OCI-LY3 (cell line): ENCODE measurements at regions not wholly inside any gene's neighbourhood (a gene's known extent, or its start where the extent isn't known, plus 50 kb on each side); places are given as distances from the start of the nearest gene placed in this dataset.

ENCODE experiments used
- H2AFZ ChIP-seq: fragments of 200-600, 300-600 bp; shearing (Covaris generic); 2 replicates; pipeline ENCODE4 v1.6.0; 2014; ENCODE audit warnings: antibody characterized with exemption, low read depth, low read length
- H3K27ac ChIP-seq: fragments of 200-600, 300-600 bp; sonication (generic); 2 replicates; pipeline ENCODE4 v1.5.1; 2014; ENCODE audit warnings: mild to moderate bottlenecking, low read length, moderate library complexity, mixed read lengths
- H3K27me3 ChIP-seq: fragments of 200-600, 300-600 bp; sonication (generic); 2 replicates; pipeline ENCODE4 v1.6.1; 2014; ENCODE audit warnings: low read depth, low read length, mixed read lengths
- H3K36me3 ChIP-seq: fragments of 200-600, 300-600 bp; sonication (generic); replicated peaks from 2 replicates; pipeline ENCODE3; 2014; ENCODE audit warnings: low read depth, low read length, mixed read lengths
- H3K4me1 ChIP-seq: fragments of 300-600, 200-600 bp; sonication (generic); 2 replicates; pipeline ENCODE4 v1.6.1; 2014; ENCODE audit warnings: low read length, mixed read lengths
- H3K4me2 ChIP-seq: fragments of 200-600, 300-600 bp; sonication (generic); 2 replicates; pipeline ENCODE4 v1.6.1; 2014; ENCODE audit warnings: low read length, mixed read lengths
- H3K4me3 ChIP-seq: fragments of 300-600, 200-600 bp; sonication (generic); 2 replicates; pipeline ENCODE4 v1.5.1; 2014; ENCODE audit warnings: antibody characterized with exemption, mild to moderate bottlenecking, low read length, moderate library complexity
- H3K79me2 ChIP-seq: fragments of 300-600, 200-600 bp; shearing (Covaris generic); 2 replicates; pipeline ENCODE4 v1.6.1; 2014; ENCODE audit warnings: mild to moderate bottlenecking, low read length, mixed read lengths
- H3K9ac ChIP-seq: fragments of 300-600, 200-600 bp; shearing (Covaris generic); 2 replicates; pipeline ENCODE4 v1.6.0; 2014; ENCODE audit warnings: mild to moderate bottlenecking, low read length, moderate library complexity
- H3K9me3 ChIP-seq: fragments of 200-600, 300-600 bp; shearing (Covaris generic); 2 replicates; pipeline ENCODE4 v1.6.1; 2014; ENCODE audit warnings: low read length, mixed read lengths; ENCODE audit not compliant: insufficient read depth
- H4K20me1 ChIP-seq: fragments of 200-600, 300-600 bp; sonication (generic); 2 replicates; pipeline ENCODE4 v1.6.1; 2016; ENCODE audit warnings: low read length, mixed read lengths; ENCODE audit not compliant: insufficient read depth
- EZH2phosphoT487 ChIP-seq: fragments of 200-600 bp; shearing (Covaris generic); IDR thresholded peaks from 2 replicates; pipeline ENCODE4 v1.6.1; 2018; ENCODE audit warnings: antibody characterized with exemption, mixed run types, low read depth
- TF ChIP-seq, protein P1 (sequence below): fragments of 200-600, 300-600 bp; sonication (generic); IDR thresholded peaks from 2 replicates; pipeline ENCODE4 v1.5.1; 2014; ENCODE audit warnings: antibody characterized with exemption, low read length, low read depth

- H3K36me3 ChIP-seq = no peaks in the 10 kb centered on the region
- H3K4me1 ChIP-seq = no peaks in the 10 kb centered on the region
- peaks cover 3% of the 10 kb centered on the region; the same call in 1 of the 2 replicates for H3K9me3 ChIP-seq
- H3K27ac ChIP-seq = no peak overlapping the region
- H2AFZ ChIP-seq = no peak overlapping the region
- no peaks in the 10 kb centered on the region for H3K79me2 ChIP-seq
- H4K20me1 ChIP-seq = no peaks in the 10 kb centered on the region
- H3K4me2 ChIP-seq = no peak overlapping the region
- H3K4me3 ChIP-seq = no peak overlapping the region
- TF ChIP-seq EZH2phosphoT487 = no peak
- TF ChIP-seq, protein P1, sequence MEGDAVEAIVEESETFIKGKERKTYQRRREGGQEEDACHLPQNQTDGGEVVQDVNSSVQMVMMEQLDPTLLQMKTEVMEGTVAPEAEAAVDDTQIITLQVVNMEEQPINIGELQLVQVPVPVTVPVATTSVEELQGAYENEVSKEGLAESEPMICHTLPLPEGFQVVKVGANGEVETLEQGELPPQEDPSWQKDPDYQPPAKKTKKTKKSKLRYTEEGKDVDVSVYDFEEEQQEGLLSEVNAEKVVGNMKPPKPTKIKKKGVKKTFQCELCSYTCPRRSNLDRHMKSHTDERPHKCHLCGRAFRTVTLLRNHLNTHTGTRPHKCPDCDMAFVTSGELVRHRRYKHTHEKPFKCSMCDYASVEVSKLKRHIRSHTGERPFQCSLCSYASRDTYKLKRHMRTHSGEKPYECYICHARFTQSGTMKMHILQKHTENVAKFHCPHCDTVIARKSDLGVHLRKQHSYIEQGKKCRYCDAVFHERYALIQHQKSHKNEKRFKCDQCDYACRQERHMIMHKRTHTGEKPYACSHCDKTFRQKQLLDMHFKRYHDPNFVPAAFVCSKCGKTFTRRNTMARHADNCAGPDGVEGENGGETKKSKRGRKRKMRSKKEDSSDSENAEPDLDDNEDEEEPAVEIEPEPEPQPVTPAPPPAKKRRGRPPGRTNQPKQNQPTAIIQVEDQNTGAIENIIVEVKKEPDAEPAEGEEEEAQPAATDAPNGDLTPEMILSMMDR = no peak
- no peak overlapping the region for H3K9ac ChIP-seq
- peaks cover 7% of the 10 kb centered on the region; the same call in 1 of the 2 replicates for H3K27me3 ChIP-seq
These were observed 210.0 kb downstream of the ASMT start for GRCh38 chrX:1824855-1825254.

GRCh38 chrX:1833656-1834360 is 218.9 kb downstream of the ASMT start:
- no peak overlapping the region for H3K9ac ChIP-seq

GRCh38 chrX:1835056-1835455 is 220.2 kb downstream of the ASMT start:
- Histone ChIP-seq H3K4me2 (no peak overlapping the region), H3K27me3 (no peaks in the 10 kb centered on the region), H4K20me1 (no peaks in the 10 kb centered on the region), H3K4me1 (no peaks in the 10 kb centered on the region), H3K9ac (no peak overlapping the region), H3K79me2 (no peaks in the 10 kb centered on the region), H3K9me3 (peaks cover 3% of the 10 kb centered on the region), H3K4me3 (no peak overlapping the region), H3K36me3 (no peaks in the 10 kb centered on the region), H2AFZ (no peak overlapping the region), H3K27ac (no peak overlapping the region)
- TF ChIP-seq EZH2phosphoT487 = no peak
- TF ChIP-seq, protein P1 = no peak

More at GRCh38 chrX:1833656-1834360, 218.9 kb downstream of the ASMT start:
- Histone ChIP-seq H3K36me3 (no peaks in the 10 kb centered on the region), H3K9me3 (peaks cover 3% of the 10 kb centered on the region), H3K79me2 (no peaks in the 10 kb centered on the region), H2AFZ (no peak overlapping the region), H3K4me2 (no peak overlapping the region), H3K27me3 (no peaks in the 10 kb centered on the region), H4K20me1 (no peaks in the 10 kb centered on the region), H3K4me3 (no peak overlapping the region), H3K27ac (no peak overlapping the region), H3K4me1 (no peaks in the 10 kb centered on the region)
- TF ChIP-seq, protein P1 = no peak
- TF ChIP-seq EZH2phosphoT487 = no peak

DNA sequence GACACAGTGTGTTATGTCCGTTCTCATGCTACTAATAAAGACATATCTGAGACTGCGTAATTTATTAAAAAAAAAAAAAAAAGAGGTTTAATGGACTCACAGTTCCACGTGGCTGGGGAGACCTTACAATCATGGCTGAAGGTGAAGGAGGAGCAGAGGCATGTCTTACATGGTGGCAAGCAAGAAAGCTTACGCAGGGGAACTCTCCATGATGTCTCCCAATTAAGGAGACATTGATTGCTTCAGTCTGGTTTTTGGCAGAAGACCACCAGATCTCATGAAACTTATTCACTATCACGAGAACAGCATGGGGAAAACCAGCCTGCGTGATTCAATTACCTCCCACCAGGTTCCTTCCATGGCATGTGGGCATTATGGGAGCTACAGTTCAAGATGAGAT is 221.8 kb downstream of the ASMT start:
- no peak overlapping the region for H3K27ac ChIP-seq
- no peaks in the 10 kb centered on the region for H3K79me2 ChIP-seq
- H3K9ac ChIP-seq = no peak overlapping the region
- H3K4me3 ChIP-seq = no peak overlapping the region
- no peaks in the 10 kb centered on the region for H3K4me1 ChIP-seq
- H2AFZ ChIP-seq = no peak overlapping the region
- H3K27me3 ChIP-seq = no peaks in the 10 kb centered on the region
- no peak for TF ChIP-seq EZH2phosphoT487
- TF ChIP-seq, protein P1 = no peak
- H3K9me3 ChIP-seq = peaks cover 3% of the 10 kb centered on the region
- no peak overlapping the region for H3K4me2 ChIP-seq
- no peaks in the 10 kb centered on the region for H3K36me3 ChIP-seq
- no peaks in the 10 kb centered on the region for H4K20me1 ChIP-seq
